ENCODE measurements at regions not wholly inside any gene's neighbourhood (a gene's known extent, or its start where the extent isn't known, plus 50 kb on each side); places are given as distances from the start of the nearest gene placed in this dataset.
A peak's percentile ranks its signal among the peaks of the same experiment; 100 is the strongest.

DNA sequence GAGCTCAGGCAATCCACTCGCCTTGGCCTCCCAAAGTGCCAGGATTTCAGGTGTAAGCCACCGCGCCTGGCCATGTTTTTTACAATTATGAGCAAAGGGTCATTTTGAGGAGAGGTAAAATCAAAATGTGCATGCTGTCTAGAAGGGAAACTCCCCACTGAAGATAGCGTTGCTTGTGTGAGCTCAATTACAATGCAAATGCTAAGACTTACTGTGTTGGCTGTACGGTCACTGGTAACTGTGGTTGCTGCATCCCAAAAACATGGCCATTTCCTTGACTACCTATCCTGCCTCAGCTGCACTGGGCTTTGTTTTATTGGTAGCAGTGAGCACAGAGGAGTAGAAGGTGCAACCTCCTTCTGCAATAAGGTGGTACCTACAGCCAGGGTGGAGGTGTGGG lies 77.4 kb upstream of the SPATA31E1 start:
- ATAC-seq (no peak), DNase-seq (no peak)
- Mint-ChIP-seq H3K27me3 (peaks cover 54% of the 10 kb centered on the region), H3K27ac (no peak overlapping the region), H3K4me1 (no peaks in the 10 kb centered on the region), H3K9me3 (peaks cover 0 to 8% of the 10 kb centered on the region in 2 donors), H3K4me3 (no peak overlapping the region)

DNA sequence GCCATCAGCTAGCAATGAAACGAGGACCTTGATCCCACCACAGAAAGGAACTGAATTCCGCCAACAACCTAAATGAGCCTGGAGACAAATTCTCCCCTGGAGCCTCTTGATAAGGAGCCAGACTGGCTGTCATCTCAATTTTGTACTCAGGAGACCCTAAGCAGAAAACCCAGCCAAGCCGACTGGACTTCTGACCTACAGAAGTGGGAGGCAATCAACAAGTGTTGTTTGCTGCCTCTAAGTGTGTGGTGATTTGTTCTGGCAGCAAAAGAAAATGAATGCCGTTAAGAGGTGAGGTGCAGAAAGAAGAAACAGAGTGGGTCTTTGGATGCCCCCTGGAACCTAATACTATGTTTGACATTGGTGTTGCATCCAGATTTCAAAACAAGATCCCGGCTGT lies 72.7 kb upstream of the SPATA31E1 start:
- ATAC-seq = no peak
- no peak overlapping the region for H3K4me3 Mint-ChIP-seq
- H3K27ac Mint-ChIP-seq = no peak overlapping the region
- H3K4me1 Mint-ChIP-seq = no peaks in the 10 kb centered on the region
- H3K9me3 Mint-ChIP-seq = peaks cover 0 to 8% of the 10 kb centered on the region in 2 donors
- peaks cover 26% of the 10 kb centered on the region for H3K27me3 Mint-ChIP-seq
- no peak for DNase-seq

DNA sequence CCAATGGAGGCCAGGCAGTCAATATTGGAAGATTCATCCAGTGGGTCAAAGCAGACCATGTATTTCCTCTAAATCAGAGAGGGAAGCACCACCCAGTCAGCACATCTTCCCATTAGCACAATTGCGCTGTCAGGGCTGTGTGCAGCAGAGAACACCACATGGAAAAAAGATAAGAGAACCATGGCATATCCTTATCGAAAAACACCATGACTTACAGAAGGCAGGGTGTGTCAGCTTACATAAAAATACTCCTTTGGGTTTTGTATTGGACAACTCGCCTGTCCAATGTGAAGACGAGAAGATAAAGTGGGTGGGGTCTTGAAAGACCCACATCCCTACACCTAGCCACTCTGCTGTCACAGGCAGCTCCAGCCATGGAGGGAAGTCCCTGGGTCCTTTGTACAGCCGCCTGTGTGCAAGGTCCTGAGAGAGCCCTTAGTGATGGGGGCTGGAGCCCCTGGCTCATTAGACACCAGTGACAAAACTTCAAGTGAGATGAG lies 71.9 kb upstream of the SPATA31E1 start:
- Mint-ChIP-seq H3K9me3 (peaks cover 0 to 8% of the 10 kb centered on the region in 2 donors), H3K27me3 (peaks cover 31% of the 10 kb centered on the region), H3K4me1 (no peaks in the 10 kb centered on the region), H3K4me3 (no peak overlapping the region), H3K27ac (no peak overlapping the region)
- DNase-seq (no peak), ATAC-seq (no peak)

DNA sequence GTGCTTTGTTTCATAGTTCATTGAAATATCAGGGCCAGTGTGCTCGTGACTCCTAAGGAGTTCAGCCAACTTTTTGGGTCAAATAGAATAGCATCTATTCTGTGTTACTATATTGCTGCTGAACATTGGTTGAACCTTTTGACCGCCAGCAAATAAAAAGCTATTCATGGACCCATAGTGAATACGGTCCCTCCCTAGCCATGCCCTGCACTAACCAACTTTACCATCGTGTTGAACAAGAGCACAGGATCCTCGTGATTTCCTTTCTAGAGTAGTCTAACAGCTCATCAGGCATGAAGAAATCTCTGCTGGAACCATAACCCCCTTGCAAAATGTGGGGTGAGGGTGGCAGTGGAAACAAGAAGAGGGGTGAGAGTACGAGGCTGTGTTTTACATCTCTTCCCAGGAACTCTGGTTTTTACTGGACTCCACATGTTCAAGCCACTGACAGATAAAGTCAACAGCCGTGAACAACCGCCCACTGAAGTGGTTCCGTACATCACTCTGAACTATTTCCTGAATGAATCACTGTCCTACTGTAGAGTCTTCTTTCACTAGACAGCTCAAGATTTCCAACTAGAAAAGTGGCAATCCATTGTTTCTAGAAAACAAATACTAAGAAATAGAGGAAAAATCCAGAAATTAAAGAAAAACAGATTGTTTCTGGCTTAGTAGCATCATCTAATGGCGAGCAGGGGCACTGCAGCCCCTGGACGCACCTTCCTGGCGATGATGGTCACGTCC lies 70.1 kb upstream of the SPATA31E1 start:
- H3K9me3 Mint-ChIP-seq = peaks cover 0 to 7% of the 10 kb centered on the region in 2 donors
- no peaks in the 10 kb centered on the region for H3K4me1 Mint-ChIP-seq
- no peak overlapping the region for H3K27ac Mint-ChIP-seq
- ATAC-seq (peak; percentile 31), DNase-seq (no peak)
- H3K4me3 Mint-ChIP-seq = no peak overlapping the region
- H3K27me3 Mint-ChIP-seq = peaks cover 26% of the 10 kb centered on the region

DNA sequence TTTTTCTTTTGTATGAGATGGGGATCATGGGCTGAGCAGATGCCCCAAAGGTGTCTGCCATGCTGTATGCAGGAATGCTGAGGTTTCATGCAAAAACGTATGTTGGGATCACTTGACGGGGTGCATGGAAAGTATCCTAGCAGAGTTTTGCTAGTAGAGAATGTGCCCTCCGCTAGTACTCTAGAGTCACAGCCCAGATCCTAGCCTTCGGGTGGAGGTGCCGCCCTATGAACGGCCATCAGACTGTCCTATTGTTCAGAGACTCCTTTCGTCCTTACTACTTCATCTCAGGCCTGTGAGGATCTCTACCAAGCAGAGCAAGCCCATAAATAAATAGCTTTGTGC lies 69.6 kb upstream of the SPATA31E1 start:
- H3K4me3 Mint-ChIP-seq = no peak overlapping the region
- peaks cover 0 to 2% of the 10 kb centered on the region in 2 donors for H3K9me3 Mint-ChIP-seq
- no peaks in the 10 kb centered on the region for H3K4me1 Mint-ChIP-seq
- peaks cover 21% of the 10 kb centered on the region for H3K27me3 Mint-ChIP-seq
- H3K27ac Mint-ChIP-seq = no peak overlapping the region
- ATAC-seq (no peak), DNase-seq (no peak)

DNA sequence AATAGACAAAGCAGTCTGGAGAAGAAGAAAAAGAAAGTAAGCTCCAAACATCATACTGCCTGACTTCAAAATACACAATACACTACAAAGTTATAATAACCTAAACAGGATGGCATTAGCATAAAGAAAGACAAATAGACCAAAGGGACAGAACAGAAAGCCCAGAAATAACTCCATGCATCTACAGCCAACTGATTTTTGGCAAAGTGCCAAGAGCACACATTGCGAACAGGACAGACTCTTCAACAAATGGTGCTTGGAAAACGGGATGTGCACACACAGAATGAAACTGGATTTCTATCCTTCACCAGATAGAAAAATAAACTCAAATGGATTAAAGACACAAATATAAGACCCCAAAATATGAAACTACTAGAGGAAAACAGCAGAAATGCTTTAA lies 66.6 kb upstream of the SPATA31E1 start:
- DNase-seq (no peak), ATAC-seq (no peak)
- no peaks in the 10 kb centered on the region for H3K9me3 Mint-ChIP-seq
- no peak overlapping the region for H3K4me3 Mint-ChIP-seq
- H3K27ac Mint-ChIP-seq = no peak overlapping the region
- H3K4me1 Mint-ChIP-seq = no peaks in the 10 kb centered on the region
- peaks cover 19% of the 10 kb centered on the region for H3K27me3 Mint-ChIP-seq

DNA sequence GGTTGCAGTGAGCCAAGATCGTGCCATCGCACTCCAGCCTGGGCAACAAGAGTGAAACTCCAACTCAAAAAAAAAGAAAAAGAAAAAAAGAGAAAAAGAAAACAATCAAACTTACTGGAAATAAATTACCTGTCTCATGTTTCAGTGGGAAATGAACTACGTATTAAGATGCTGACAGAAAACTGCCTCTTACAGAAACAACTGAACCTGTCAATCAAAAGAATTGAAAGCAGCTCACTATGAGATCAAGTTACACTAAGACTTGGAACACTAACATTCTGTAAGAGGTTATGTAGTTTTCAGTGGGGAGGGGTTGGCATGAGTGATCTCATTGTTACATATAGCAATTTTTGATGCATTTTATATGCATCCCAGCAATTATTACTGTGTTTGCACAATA lies 64.4 kb upstream of the SPATA31E1 start:
- DNase-seq (no peak), ATAC-seq (no peak)
- Mint-ChIP-seq H3K27me3 (peaks cover 19% of the 10 kb centered on the region), H3K9me3 (no peaks in the 10 kb centered on the region), H3K4me3 (no peak overlapping the region), H3K27ac (no peak overlapping the region), H3K4me1 (no peaks in the 10 kb centered on the region)

DNA sequence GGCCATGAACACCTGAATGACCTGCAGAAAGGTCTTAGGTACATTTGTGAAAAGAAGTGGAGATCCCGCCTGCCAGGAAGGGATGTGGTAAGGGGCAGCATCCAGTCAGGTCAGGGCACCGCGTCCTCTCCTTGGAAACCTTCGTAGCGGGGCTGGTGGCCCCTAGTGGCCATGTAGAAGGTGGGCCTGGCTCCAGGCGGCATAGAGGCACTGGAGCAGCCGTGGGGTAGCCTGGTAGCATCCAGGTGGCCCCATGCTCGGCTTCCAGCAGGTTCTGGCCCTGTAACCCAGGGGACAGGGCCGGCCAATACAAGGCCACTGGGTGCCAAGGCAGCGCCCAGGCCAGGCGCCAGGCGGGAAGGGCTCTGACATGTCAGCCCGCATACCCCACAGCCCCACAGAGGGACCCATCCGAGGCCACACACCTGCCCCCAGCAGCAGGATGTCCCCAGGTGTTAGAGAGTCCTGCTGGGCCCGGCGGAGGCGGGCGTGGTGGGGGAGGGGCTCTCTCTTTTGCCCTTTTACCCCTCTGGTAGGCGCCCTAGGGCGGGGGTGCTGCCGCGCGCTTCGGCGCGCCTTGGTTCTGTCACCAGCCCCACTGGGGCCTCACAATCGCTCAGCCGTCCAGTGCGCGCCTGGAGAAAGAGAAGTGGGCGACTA lies 58.3 kb upstream of the SPATA31E1 start:
- Mint-ChIP-seq H3K4me3 (no peak overlapping the region), H3K27me3 (peaks cover 17% of the 10 kb centered on the region), H3K9me3 (no peaks in the 10 kb centered on the region), H3K27ac (no peak overlapping the region), H3K4me1 (no peaks in the 10 kb centered on the region)
- DNase-seq (no peak), ATAC-seq (peak; percentile 48)

DNA sequence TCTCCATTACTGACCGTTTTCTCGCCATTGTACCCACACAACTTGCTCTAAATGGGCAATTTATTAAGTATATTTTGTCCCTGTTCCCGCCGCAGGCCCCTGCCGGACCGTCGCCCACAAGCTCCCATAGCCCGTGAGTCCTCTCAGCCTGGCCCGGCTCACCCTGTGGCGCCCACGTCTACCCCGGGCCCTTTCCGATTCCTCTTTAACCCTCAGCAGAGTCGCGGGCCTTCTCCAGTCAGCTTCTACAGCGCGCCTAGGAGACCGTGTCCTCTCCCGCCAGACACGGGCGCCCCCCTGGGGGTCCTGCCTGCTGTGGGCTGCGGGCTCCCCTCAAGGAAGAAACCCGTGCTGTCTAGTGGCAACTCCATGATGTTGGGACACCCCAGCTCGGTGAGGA lies 57.8 kb upstream of the SPATA31E1 start:
- no peak for ATAC-seq
- no peaks in the 10 kb centered on the region for H3K9me3 Mint-ChIP-seq
- peaks cover 18% of the 10 kb centered on the region for H3K27me3 Mint-ChIP-seq
- DNase-seq = no peak
- H3K27ac Mint-ChIP-seq = no peak overlapping the region
- no peak overlapping the region for H3K4me3 Mint-ChIP-seq
- H3K4me1 Mint-ChIP-seq = no peaks in the 10 kb centered on the region

DNA sequence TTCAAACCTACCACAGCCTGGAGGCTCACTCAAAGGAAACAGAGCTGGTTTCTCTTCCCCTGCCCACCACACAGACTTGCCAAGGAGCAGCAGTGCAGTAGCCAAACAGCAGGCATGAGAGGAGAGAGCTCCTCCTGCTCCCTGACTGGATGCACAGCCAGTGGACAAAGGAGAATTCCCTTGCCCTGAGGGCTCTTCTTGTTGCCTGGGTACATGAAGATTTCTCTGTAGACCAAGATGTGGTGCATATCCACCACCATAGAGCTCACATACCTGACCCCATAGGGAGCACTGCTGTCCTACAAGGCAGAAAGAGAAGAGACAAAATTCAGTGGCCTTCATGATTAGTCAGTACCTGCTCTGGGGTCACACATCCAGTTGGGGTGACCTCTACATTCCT lies 56.3 kb upstream of the SPATA31E1 start:
- peaks cover 18% of the 10 kb centered on the region for H3K27me3 Mint-ChIP-seq
- H3K27ac Mint-ChIP-seq = no peak overlapping the region
- no peaks in the 10 kb centered on the region for H3K4me1 Mint-ChIP-seq
- ATAC-seq (no peak), DNase-seq (no peak)
- no peaks in the 10 kb centered on the region for H3K9me3 Mint-ChIP-seq
- no peak overlapping the region for H3K4me3 Mint-ChIP-seq

DNA sequence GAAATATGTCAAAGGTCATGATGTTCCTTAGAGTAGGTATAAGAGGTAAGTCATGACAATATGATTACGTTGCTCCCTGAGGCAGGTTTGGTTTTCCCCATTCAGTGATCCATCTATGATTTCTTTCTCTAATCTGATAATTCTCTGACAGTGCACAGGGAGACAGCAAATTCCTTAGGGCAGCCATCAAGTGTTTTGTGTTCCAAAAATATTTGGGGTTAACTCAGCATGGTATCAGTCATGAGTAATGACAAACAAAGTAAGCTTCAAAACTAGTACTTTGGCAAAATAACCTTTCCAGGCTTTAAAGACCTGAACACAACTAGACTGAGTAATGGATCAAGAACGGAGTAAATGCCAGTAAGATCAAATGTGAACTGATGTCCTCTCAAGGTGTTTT lies 55.3 kb upstream of the SPATA31E1 start:
- no peak overlapping the region for H3K4me3 Mint-ChIP-seq
- DNase-seq (no peak), ATAC-seq (no peak)
- H3K27ac Mint-ChIP-seq = no peak overlapping the region
- H3K27me3 Mint-ChIP-seq = peaks cover 18% of the 10 kb centered on the region
- no peaks in the 10 kb centered on the region for H3K4me1 Mint-ChIP-seq
- H3K9me3 Mint-ChIP-seq = no peaks in the 10 kb centered on the region

DNA sequence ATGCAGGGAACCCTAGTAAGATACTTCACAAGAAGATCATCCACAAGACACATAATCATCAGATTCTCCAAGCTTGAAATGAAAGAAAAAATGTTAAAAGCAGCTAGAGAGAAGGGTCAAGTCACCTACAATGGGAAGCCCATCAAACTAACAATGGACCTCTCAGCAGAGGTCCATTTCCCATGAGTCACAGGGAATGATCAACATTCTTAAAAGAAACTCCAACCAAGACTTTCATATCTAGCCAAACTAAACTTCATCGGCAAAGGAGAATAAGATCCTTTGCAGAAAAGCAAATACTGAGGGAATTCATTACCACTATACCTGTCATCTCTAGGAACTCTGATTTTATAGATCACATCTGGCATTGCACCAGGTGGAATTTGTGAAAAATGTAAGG lies 52.9 kb upstream of the SPATA31E1 start:
- ATAC-seq = no peak

DNA sequence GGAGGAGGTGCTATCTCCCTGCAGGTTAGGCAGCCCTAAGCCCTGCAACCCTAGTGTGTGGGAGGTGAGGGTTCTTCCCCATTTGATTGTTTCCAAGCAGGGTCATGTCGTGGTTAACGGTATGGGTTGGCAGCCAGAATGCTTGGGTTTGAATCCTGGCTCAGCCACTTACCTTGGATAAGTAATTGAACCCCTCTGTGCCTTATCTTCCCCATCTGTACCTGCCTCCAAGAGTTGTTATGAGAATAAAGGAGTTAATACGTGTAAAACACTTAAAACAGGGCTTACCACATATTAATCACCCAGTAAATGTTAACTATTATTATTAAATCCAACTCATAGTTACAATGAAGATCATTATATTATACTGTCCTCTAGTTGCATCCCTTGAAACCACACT lies 52.2 kb upstream of the SPATA31E1 start:
- DNase-seq (no peak), ATAC-seq (no peak)
- H3K27me3 Mint-ChIP-seq = peaks cover 35% of the 10 kb centered on the region
- H3K4me1 Mint-ChIP-seq = no peaks in the 10 kb centered on the region
- no peak overlapping the region for H3K4me3 Mint-ChIP-seq
- H3K27ac Mint-ChIP-seq = no peak overlapping the region
- H3K9me3 Mint-ChIP-seq = no peaks in the 10 kb centered on the region

More for the DNA sequence above, 52.9 kb upstream of the SPATA31E1 start:
- Mint-ChIP-seq H3K4me1 (no peaks in the 10 kb centered on the region), H3K27ac (no peak overlapping the region), H3K4me3 (no peak overlapping the region), H3K9me3 (no peaks in the 10 kb centered on the region), H3K27me3 (peaks cover 28% of the 10 kb centered on the region)
- no peak for DNase-seq

DNA sequence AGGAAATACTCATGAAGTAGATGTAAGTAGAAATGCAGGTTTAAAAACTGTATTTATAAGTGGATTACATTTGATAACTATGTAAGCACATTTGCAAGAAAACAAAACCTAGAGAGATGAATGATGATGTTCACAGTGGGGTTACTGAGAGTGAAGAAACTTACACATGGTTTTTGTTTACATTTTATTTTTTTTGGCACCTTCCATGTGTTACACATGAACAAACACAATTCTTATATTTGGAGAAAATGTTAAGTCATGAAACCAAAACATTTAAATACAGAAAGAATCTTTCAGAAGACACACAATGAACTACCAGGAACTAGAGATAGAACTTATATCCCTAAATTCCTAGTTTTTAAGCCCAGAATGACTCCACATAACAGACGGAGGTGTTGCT lies 51.5 kb upstream of the SPATA31E1 start:
- no peak for ATAC-seq
- no peaks in the 10 kb centered on the region for H3K4me1 Mint-ChIP-seq
- no peak for DNase-seq
- H3K27me3 Mint-ChIP-seq = peaks cover 37% of the 10 kb centered on the region
- H3K27ac Mint-ChIP-seq = no peak overlapping the region
- H3K9me3 Mint-ChIP-seq = no peaks in the 10 kb centered on the region
- H3K4me3 Mint-ChIP-seq = no peak overlapping the region
